ENCODE measurements at regions not wholly inside any gene's neighbourhood (a gene's known extent, or its start where the extent isn't known, plus 50 kb on each side); places are given as distances from the start of the nearest gene placed in this dataset.

- no peaks in the 10 kb centered on the region for H3K9me3 ChIP-seq (ENCODE audit: insufficient read depth in 2 of 2, low read depth in 1 of 2, low read length in 1 of 2)
- no peak overlapping the region for H3K18ac ChIP-seq (ENCODE audit: extremely low read depth, low read length)
- H3K27me3 ChIP-seq (replicated peaks in 1 of 4; ENCODE audit: control insufficient read depth in 3 of 4, extremely low read depth in 1 of 4, insufficient read depth in 3 of 4, low read length in 3 of 4): no peaks in the 10 kb centered on the region
- no peak overlapping the region for H3K4ac ChIP-seq (replicated peaks; ENCODE audit: insufficient read length, low read depth, low read length)
- no peak overlapping the region for H2BK5ac ChIP-seq (ENCODE audit: low read depth, low read length)
- H2AFZ ChIP-seq (ENCODE audit: low read length): no peak overlapping the region
- no peak overlapping the region for H3K23ac ChIP-seq (ENCODE audit: insufficient read length)
- H4K91ac ChIP-seq (replicated peaks; ENCODE audit: insufficient read length, low read length): no peak overlapping the region
- 73% methylated on average over 2 of the region's 2 CpGs; no CpG with 5 or more reads in 1 of the 2 experiments for WGBS, 2 experiments (ENCODE audit: extremely low coverage in 1 of 2, insufficient coverage in 1 of 2, insufficient read length in 1 of 2, insufficient replicate concordance in 2 of 2, low coverage in 1 of 2, low lambda C conversion rate in 2 of 2, missing lambda C conversion rate in 1 of 2)
- no peak overlapping the region for H3K56ac ChIP-seq (replicated peaks; ENCODE audit: insufficient read length, low read depth, low read length)
- H2AK5ac ChIP-seq (ENCODE audit: low read depth, low read length): no peak overlapping the region
- no peaks in the 10 kb centered on the region for H3K79me1 ChIP-seq (ENCODE audit: low read depth, low read length)
- no peaks in the 10 kb centered on the region for H3K23me2 ChIP-seq (ENCODE audit: low read depth, low read length)
- no peaks in the 10 kb centered on the region for H4K20me1 ChIP-seq (replicated peaks in 1 of 2; ENCODE audit: control insufficient read depth in 1 of 2, insufficient read depth in 2 of 2, low read length in 2 of 2)
- POLR2A ChIA-PET (ENCODE audit: partially characterized antibody): no interaction called here
- no peaks in the 10 kb centered on the region for H3K79me2 ChIP-seq (ENCODE audit: control insufficient read depth in 1 of 2, insufficient read depth in 2 of 2, low read length in 2 of 2)
- H4K5ac ChIP-seq (ENCODE audit: insufficient read length, low read depth, low read length): no peak overlapping the region
- no peak overlapping the region for H2BK15ac ChIP-seq (ENCODE audit: low read length)
- no peak overlapping the region for H2BK20ac ChIP-seq (ENCODE audit: low read length)
- no peak overlapping the region for H2BK120ac ChIP-seq (replicated peaks; ENCODE audit: low read depth, low read length)
- DNase-seq (ENCODE audit: low read depth in 1 of 2, low spot score in 2 of 2) (no peak), FAIRE-seq (no peak)
- no peak overlapping the region for H3K27ac ChIP-seq (ENCODE audit: low read depth, low read length)
- H2BK12ac ChIP-seq (ENCODE audit: low read depth, low read length): no peak overlapping the region
- CTCF ChIA-PET (ENCODE audit: partially characterized antibody): interaction anchor here (0.7 kb wide), 1 partner anchor 430 kb away, joined by 4 read pairs; no protein-coding TSS in a partner anchor
- no peak overlapping the region for H3K14ac ChIP-seq (ENCODE audit: insufficient read length)
- H3K9ac ChIP-seq (replicated peaks in 1 of 4; ENCODE audit: extremely low read depth in 1 of 4, low read depth in 3 of 4, low read length in 3 of 4): no peak overlapping the region
- H4K8ac ChIP-seq (ENCODE audit: extremely low read depth, insufficient read depth, low read length): no peak overlapping the region
- no peak overlapping the region for H3K4me3 ChIP-seq (ENCODE audit: extremely low read depth in 1 of 4, insufficient read depth in 2 of 4, low read depth in 3 of 4, low read length in 4 of 4)
- H3K4me2 ChIP-seq (ENCODE audit: insufficient read depth in 1 of 2, low read depth in 2 of 2, low read length in 2 of 2): no peak overlapping the region
- H3K4me1 ChIP-seq (replicated peaks in 1 of 4; ENCODE audit: control insufficient read depth in 3 of 4, insufficient read depth in 4 of 4, low read length in 3 of 4): no peaks in the 10 kb centered on the region
- H3K36me3 ChIP-seq (ENCODE audit: control insufficient read depth in 2 of 4, insufficient read depth in 4 of 4, low read length in 3 of 4): no peaks in the 10 kb centered on the region
- TF ChIP-seq RXRA (IDR thresholded peaks at IDR 0.05; ENCODE audit: insufficient read depth, low read depth, low read length): no peak
- no peak for TF ChIP-seq JUND (IDR thresholded peaks at IDR 0.05; ENCODE audit: low read length)
- no peak for TF ChIP-seq USF2 (IDR thresholded peaks at IDR 0.05; ENCODE audit: low read length)
- no peak for TF ChIP-seq KDM5A (IDR thresholded peaks at IDR 0.05; ENCODE audit: low read length)
- no peak for TF ChIP-seq TCF12 (IDR thresholded peaks at IDR 0.05; ENCODE audit: low read depth, low read length)
- no peak for TF ChIP-seq TAF1 (IDR thresholded peaks at IDR 0.05; ENCODE audit: low read depth, low read length)
- no peak for TF ChIP-seq CTCF (IDR thresholded peaks at IDR 0.05; ENCODE audit: control extremely low read depth in 1 of 3, insufficient read depth in 1 of 3, low read depth in 1 of 3, low read length in 3 of 3)
- TF ChIP-seq TAF7 (optimal IDR thresholded peaks at IDR 0.05; ENCODE audit: borderline replicate concordance, low read depth, low read length): no peak
- no peak for TF ChIP-seq SP2 (IDR thresholded peaks at IDR 0.05; ENCODE audit: low read length)
Observed at GRCh38 chr1:218980881-218981280, 192.8 kb upstream of the LYPLAL1 start.
